Smooth muscle cell (in vitro differentiated cells): ENCODE measurements at regions not wholly inside any gene's neighbourhood (a gene's known extent, or its start where the extent isn't known, plus 50 kb on each side); places are given as distances from the start of the nearest gene placed in this dataset.

Experiments used
- DNase-seq: peaks from one replicate; lab custom pipeline; 2025; ENCODE audit not compliant: unreplicated experiment; lab: John Stamatoyannopoulos, UW
- H2AFZ ChIP-seq: fragments of 200-600 bp; sonication (generic); 2 replicates; pipeline ENCODE4 v1.6.0; 2016; ENCODE audit warnings: antibody characterized with exemption, low read depth, mild to moderate bottlenecking
- H3F3A ChIP-seq: fragments of 200-600 bp; sonication (generic); 2 replicates; pipeline ENCODE4 v1.6.0; 2017; ENCODE audit warnings: antibody characterized with exemption, low read depth
- H3K27ac ChIP-seq: fragments of 200-600 bp; sonication (generic); 2 replicates; pipeline ENCODE4 v1.5.1; 2016; ENCODE audit warnings: low read depth, mild to moderate bottlenecking
- H3K27me3 ChIP-seq: fragments of 200-600 bp; sonication (generic); 2 replicates; pipeline ENCODE4 v1.6.1; 2016; ENCODE audit warnings: low read depth, mild to moderate bottlenecking
- H3K36me3 ChIP-seq: fragments of 200-600 bp; sonication (generic); 2 replicates; pipeline ENCODE4 v1.5.1; 2016; ENCODE audit warnings: low read depth
- H3K4me1 ChIP-seq: fragments of 200-600 bp; sonication (generic); 2 replicates; pipeline ENCODE4 v1.5.1; 2016; ENCODE audit warnings: low read depth
- H3K4me2 ChIP-seq: fragments of 200-600 bp; sonication (generic); 2 replicates; pipeline ENCODE4 v1.6.0; 2016; ENCODE audit warnings: mild to moderate bottlenecking
- H3K4me3 ChIP-seq: fragments of 200-600 bp; sonication (generic); 2 replicates; pipeline ENCODE4 v1.5.1; 2016; ENCODE audit warnings: mild to moderate bottlenecking
- H3K79me2 ChIP-seq: fragments of 200-600 bp; sonication (generic); 2 replicates; pipeline ENCODE4 v1.6.0; 2016; ENCODE audit warnings: low read depth, mild to moderate bottlenecking
- H3K9ac ChIP-seq: fragments of 200-600 bp; sonication (generic); 2 replicates; pipeline ENCODE4 v1.6.0; 2016; ENCODE audit warnings: low read depth
- H3K9me3 ChIP-seq: fragments of 200-600 bp; sonication (generic); replicated peaks from 2 replicates; pipeline ENCODE4 v1.5.1; 2016; ENCODE audit warnings: low read depth
- H4K20me1 ChIP-seq: fragments of 200-600 bp; sonication (generic); 2 replicates; pipeline ENCODE4 v1.6.0; 2016; ENCODE audit warnings: low read depth
- WGBS: methylation state at CpG from one replicate; pipeline ENCODE4 v1.1.7; 2016; ENCODE audit warnings: low lambda C conversion rate; 5-methylcytosine and 5-hydroxymethylcytosine counted together
- TF ChIP-seq, protein P1 (sequence below): fragments of 200-600 bp; sonication (generic); IDR thresholded peaks from 2 replicates; pipeline ENCODE4 v1.5.1; 2017; ENCODE audit warnings: borderline replicate concordance, mild to moderate bottlenecking, antibody characterized with exemption; ENCODE audit not compliant: insufficient read depth, poor library complexity, severe bottlenecking

DNA sequence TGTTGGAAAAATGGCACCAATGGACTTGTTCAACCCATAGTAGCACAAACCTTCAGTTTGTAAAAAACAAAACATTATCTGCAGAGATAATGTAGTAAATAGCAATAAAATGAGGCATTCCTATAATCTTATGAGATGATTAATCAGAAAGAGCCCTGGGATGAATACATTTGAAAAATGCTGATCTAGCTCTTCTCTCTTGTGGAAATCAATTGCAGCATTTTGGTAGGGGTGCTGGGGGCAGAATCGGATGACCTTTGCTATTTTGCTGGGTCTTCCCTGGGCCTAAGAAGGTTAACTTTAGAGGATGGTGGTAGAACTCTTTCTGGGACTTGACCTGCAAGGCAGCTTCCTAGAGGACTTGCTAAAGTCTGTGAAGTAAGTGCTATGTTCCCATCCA is 163.5 kb downstream of the ADRA2A start:
- no peak overlapping the region for H3K9ac ChIP-seq
- no peaks in the 10 kb centered on the region for H3K79me2 ChIP-seq
- DNase-seq = no peak
- no peaks in the 10 kb centered on the region for H3K4me1 ChIP-seq
- no peaks in the 10 kb centered on the region for H4K20me1 ChIP-seq
- H3K27ac ChIP-seq = no peak overlapping the region
- no peaks in the 10 kb centered on the region for H3K27me3 ChIP-seq
- H3K9me3 ChIP-seq = no peaks in the 10 kb centered on the region
- H3K4me3 ChIP-seq = no peak overlapping the region
- H3K4me2 ChIP-seq = no peak overlapping the region
- TF ChIP-seq, protein P1, sequence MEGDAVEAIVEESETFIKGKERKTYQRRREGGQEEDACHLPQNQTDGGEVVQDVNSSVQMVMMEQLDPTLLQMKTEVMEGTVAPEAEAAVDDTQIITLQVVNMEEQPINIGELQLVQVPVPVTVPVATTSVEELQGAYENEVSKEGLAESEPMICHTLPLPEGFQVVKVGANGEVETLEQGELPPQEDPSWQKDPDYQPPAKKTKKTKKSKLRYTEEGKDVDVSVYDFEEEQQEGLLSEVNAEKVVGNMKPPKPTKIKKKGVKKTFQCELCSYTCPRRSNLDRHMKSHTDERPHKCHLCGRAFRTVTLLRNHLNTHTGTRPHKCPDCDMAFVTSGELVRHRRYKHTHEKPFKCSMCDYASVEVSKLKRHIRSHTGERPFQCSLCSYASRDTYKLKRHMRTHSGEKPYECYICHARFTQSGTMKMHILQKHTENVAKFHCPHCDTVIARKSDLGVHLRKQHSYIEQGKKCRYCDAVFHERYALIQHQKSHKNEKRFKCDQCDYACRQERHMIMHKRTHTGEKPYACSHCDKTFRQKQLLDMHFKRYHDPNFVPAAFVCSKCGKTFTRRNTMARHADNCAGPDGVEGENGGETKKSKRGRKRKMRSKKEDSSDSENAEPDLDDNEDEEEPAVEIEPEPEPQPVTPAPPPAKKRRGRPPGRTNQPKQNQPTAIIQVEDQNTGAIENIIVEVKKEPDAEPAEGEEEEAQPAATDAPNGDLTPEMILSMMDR = no peak
- H3F3A ChIP-seq = no peaks in the 10 kb centered on the region
- no peaks in the 10 kb centered on the region for H3K36me3 ChIP-seq
- WGBS = 86% methylated on average over 1 of the region's 1 CpG
- no peak overlapping the region for H2AFZ ChIP-seq

DNA sequence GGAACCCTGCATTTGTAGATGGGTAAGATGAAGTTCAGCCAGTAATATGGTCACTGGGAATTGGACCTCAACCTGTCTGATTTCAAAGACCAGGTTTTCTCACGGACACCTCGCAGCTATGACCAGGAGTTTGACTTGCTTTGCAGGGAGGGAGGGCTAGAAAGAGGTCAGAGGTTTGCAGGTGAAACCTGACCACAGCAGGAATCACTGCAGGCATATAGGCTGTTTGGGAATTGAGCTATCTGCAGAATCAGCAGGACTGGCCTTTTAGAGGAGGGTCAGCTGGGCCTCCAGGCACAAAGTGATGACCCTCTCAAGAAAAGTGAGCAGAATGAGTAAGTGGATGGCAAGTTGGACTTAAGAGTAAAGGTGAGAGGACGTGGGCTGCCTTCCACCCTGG is 166.3 kb downstream of the ADRA2A start:
- no peak overlapping the region for H3K27ac ChIP-seq
- no peaks in the 10 kb centered on the region for H3F3A ChIP-seq
- DNase-seq = no peak
- H3K4me3 ChIP-seq = no peak overlapping the region
- no peak overlapping the region for H2AFZ ChIP-seq
- no peaks in the 10 kb centered on the region for H3K36me3 ChIP-seq
- no peaks in the 10 kb centered on the region for H4K20me1 ChIP-seq
- no peak overlapping the region for H3K4me2 ChIP-seq
- no peaks in the 10 kb centered on the region for H3K4me1 ChIP-seq
- no peaks in the 10 kb centered on the region for H3K9me3 ChIP-seq
- no peak overlapping the region for H3K9ac ChIP-seq
- no peaks in the 10 kb centered on the region for H3K27me3 ChIP-seq
- 87% methylated on average over 3 of the region's 3 CpGs for WGBS
- no peaks in the 10 kb centered on the region for H3K79me2 ChIP-seq
- TF ChIP-seq, protein P1 = no peak

DNA sequence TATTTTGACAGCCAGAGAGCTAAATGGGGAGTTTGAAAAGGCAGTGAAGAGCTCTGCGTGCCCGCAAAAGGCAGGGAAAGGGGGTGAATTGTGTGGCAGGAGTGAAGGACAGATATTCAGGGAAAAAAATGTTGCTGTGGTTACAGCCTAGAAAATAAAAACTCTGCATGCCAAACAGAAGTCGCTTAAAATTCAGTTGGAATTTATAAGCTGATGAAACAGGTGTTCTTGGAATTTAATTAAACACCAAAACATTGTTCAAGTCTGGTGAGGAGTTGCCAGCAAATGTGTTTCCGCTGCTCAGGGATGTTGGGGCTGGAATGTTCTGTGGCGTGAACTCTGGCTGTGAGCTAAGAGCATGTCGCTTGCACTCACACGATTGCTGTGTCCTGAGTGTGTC is 169.3 kb downstream of the ADRA2A start:
- H3K36me3 ChIP-seq = no peaks in the 10 kb centered on the region
- H3K4me1 ChIP-seq = no peaks in the 10 kb centered on the region
- no peak overlapping the region for H3K4me3 ChIP-seq
- H3K9me3 ChIP-seq = no peaks in the 10 kb centered on the region
- H4K20me1 ChIP-seq = no peaks in the 10 kb centered on the region
- H3K27me3 ChIP-seq = no peaks in the 10 kb centered on the region
- 90% methylated on average over 7 of the region's 7 CpGs for WGBS
- no peak overlapping the region for H2AFZ ChIP-seq
- no peak overlapping the region for H3K9ac ChIP-seq
- DNase-seq = no peak
- H3K27ac ChIP-seq = no peak overlapping the region
- TF ChIP-seq, protein P1 = no peak
- H3K4me2 ChIP-seq = no peak overlapping the region
- H3F3A ChIP-seq = no peaks in the 10 kb centered on the region
- no peaks in the 10 kb centered on the region for H3K79me2 ChIP-seq

DNA sequence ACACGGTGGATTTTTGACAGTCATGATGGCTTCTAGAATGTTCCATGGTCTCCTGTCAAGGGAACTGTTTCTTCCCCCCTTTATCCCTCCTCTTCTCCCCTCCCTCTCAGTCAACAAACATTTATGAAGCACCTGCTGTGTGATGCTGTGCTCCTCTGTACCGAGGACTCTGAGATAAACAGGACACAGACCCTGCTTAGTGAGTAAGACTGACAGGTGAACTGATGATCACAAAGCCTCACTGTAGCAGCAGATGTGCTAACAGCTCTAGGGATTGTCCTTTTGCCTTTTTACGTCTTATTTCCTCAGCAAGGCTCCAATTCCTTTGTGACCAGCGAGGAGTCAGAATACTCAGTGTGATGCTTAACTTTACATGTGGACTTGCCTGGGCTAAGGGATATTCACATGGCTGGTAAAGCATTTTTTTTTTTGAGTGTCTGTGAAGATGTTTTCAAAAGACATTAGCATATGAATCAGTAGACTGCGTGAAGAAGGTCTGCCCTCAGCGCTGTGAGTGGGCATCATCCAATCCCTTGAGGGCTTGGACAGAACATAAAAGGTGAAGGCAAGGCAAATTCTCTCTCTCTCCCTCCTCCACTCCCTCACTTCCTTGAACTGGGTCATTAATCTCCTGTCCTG is 170.1 kb downstream of the ADRA2A start:
- no peaks in the 10 kb centered on the region for H3K79me2 ChIP-seq
- no peaks in the 10 kb centered on the region for H3F3A ChIP-seq
- H3K4me2 ChIP-seq = no peak overlapping the region
- no peak overlapping the region for H3K9ac ChIP-seq
- H3K9me3 ChIP-seq = no peaks in the 10 kb centered on the region
- TF ChIP-seq, protein P1 = no peak
- no peaks in the 10 kb centered on the region for H3K36me3 ChIP-seq
- WGBS = 68% methylated on average over 6 of the region's 6 CpGs
- peak overlapping the region; percentile 19 for H3K27ac ChIP-seq
- no peak overlapping the region for H2AFZ ChIP-seq
- no peak overlapping the region for H3K4me3 ChIP-seq
- H3K4me1 ChIP-seq = no peaks in the 10 kb centered on the region
- no peaks in the 10 kb centered on the region for H4K20me1 ChIP-seq
- DNase-seq = no peak
- no peaks in the 10 kb centered on the region for H3K27me3 ChIP-seq
